CMK (cell line): ENCODE measurements at regions not wholly inside any gene's neighbourhood (a gene's known extent, or its start where the extent isn't known, plus 50 kb on each side); places are given as distances from the start of the nearest gene placed in this dataset.
"Not testable (repeated sequence)": the region's sequence is repeated elsewhere in the genome, so short reads cannot be mapped to it uniquely, and the experiment has no call there.

Source experiments
- DNase-seq: peaks from one replicate; pipeline ENCODE4 v3.0.0-alpha.2; 2010; ENCODE audit warnings: low read depth

GRCh38 chr2:82494739-82495138 is 1964.3 kb downstream of the SUCLG1 start:
- DNase-seq: no peak

GRCh38 chr2:82491591-82491990 is 1967.5 kb downstream of the SUCLG1 start:
- no peak for DNase-seq

GRCh38 chr2:82487354-82487753 is 1971.7 kb downstream of the SUCLG1 start:
- no peak for DNase-seq

- DNase-seq: no peak
These were observed 1973.4 kb downstream of the SUCLG1 start for GRCh38 chr2:82485701-82486100.

GRCh38 chr2:82481207-82481606 is 1977.9 kb downstream of the SUCLG1 start:
- no peak for DNase-seq

GRCh38 chr2:82478641-82479040 is 1980.4 kb downstream of the SUCLG1 start:
- no peak for DNase-seq

- no peak for DNase-seq
These were observed 1983.0 kb downstream of the SUCLG1 start for GRCh38 chr2:82476094-82476493.

GRCh38 chr2:82428251-82428650 is 2030.8 kb downstream of the SUCLG1 start:
- DNase-seq: no peak

- DNase-seq: no peak
These were observed 2047.1 kb downstream of the SUCLG1 start for GRCh38 chr2:82412021-82412420.

GRCh38 chr2:82411071-82411470 is 2048.0 kb downstream of the SUCLG1 start:
- DNase-seq: no peak

- no peak for DNase-seq
These were observed 2063.5 kb downstream of the SUCLG1 start for GRCh38 chr2:82395531-82395930.

GRCh38 chr2:82391386-82391785 is 2067.7 kb downstream of the SUCLG1 start:
- DNase-seq: no peak

- no peak for DNase-seq
These were observed 2051.1 kb upstream of the LRRTM1 start for GRCh38 chr2:82355622-82356021.

GRCh38 chr2:82345910-82346309 is 2041.4 kb upstream of the LRRTM1 start:
- DNase-seq: no peak

GRCh38 chr2:82344670-82345069 is 2040.1 kb upstream of the LRRTM1 start:
- DNase-seq: no peak

- DNase-seq: no peak
These were observed 2037.8 kb upstream of the LRRTM1 start for GRCh38 chr2:82342356-82342755.

- no peak for DNase-seq
These were observed 2036.1 kb upstream of the LRRTM1 start for GRCh38 chr2:82340578-82341053.

- no peak for DNase-seq
These were observed 2035.3 kb upstream of the LRRTM1 start for GRCh38 chr2:82339805-82340204.

- no peak for DNase-seq
These were observed 2029.1 kb upstream of the LRRTM1 start for GRCh38 chr2:82333697-82334096.

- DNase-seq: no peak
These were observed 2025.6 kb upstream of the LRRTM1 start for GRCh38 chr2:82330155-82330554.

GRCh38 chr2:82326180-82326767 is 2021.7 kb upstream of the LRRTM1 start:
- not testable (repeated sequence) for DNase-seq

GRCh38 chr2:82320296-82320695 is 2015.7 kb upstream of the LRRTM1 start:
- no peak for DNase-seq

GRCh38 chr2:82317012-82317411 is 2012.5 kb upstream of the LRRTM1 start:
- no peak for DNase-seq

- no peak for DNase-seq
These were observed 2012.0 kb upstream of the LRRTM1 start for GRCh38 chr2:82316586-82316985.
